HG02642 (cell line): ENCODE measurements at regions not wholly inside any gene's neighbourhood (a gene's known extent, or its start where the extent isn't known, plus 50 kb on each side); places are given as distances from the start of the nearest gene placed in this dataset.
"Not testable (repeated sequence)": the region's sequence is repeated elsewhere in the genome, so short reads cannot be mapped to it uniquely, and the experiment has no call there.

Experiments used
- ATAC-seq: cut with Tn5 transposase; IDR thresholded peaks from one replicate; pipeline ENCODE4 v1.9.1; 2021; ENCODE audit warnings: mild to moderate bottlenecking; ENCODE audit not compliant: unreplicated experiment, poor library complexity

DNA sequence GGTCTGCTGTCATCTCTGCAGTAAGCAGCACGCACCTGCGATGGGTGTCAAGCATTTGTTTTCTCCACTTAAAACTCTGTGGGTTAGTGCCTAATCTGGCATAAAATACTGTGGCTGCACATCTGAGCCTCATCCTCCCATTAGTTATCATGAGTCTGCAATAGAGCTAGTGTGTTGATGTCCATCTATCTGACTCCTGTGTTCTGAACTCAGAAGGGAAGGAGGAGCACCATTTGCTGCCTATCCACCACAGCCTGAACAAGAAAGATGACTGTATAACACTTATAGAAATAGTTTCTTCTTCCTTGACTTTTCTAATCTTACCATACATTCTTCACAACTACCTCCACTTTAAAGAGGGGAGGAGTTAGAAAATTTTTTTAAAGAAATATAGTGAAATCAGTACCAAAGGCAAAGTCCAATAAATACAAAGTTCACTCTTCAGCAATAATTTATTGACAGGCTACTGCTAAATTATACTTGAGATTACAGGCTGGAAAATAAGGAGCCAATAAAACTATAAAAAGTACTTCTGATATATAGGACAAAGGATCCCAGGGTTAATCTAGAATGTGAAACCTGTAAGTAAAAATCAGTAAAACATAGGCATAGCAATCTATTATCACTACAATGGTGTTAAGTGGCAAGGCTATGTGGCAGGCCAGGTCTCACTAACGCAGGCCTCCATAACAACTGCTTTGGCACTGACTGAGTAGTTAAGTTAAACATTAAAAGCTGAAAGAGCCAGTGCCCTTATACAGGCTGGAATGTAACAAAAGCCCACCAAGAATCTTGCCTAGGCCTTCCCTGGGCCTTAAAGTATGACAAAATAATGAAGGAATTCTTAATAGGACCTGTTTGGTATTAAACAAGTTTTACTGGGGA is 70.2 kb downstream of the LGALS9C start:
- not testable (repeated sequence) for ATAC-seq

DNA sequence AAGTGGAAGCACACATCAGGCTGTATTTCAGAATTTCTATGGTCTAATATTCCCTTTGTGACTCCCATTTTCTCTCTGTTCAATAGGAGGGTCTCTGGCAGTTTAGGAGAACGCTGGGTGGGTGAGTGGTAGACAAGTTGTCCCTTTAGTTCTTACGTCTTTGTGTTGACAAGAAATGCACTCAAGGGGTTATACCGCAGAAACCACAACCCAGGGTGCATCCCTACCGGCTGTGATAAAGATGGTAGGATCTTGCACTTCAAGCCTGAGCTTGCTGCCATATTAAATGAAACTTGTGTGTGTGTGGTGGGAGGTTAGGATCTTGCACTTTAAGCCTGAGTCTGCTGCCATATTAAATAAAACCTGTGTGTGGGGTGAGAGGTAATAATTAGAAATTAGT is 80.5 kb downstream of the LGALS9C start:
- not testable (repeated sequence) for ATAC-seq

DNA sequence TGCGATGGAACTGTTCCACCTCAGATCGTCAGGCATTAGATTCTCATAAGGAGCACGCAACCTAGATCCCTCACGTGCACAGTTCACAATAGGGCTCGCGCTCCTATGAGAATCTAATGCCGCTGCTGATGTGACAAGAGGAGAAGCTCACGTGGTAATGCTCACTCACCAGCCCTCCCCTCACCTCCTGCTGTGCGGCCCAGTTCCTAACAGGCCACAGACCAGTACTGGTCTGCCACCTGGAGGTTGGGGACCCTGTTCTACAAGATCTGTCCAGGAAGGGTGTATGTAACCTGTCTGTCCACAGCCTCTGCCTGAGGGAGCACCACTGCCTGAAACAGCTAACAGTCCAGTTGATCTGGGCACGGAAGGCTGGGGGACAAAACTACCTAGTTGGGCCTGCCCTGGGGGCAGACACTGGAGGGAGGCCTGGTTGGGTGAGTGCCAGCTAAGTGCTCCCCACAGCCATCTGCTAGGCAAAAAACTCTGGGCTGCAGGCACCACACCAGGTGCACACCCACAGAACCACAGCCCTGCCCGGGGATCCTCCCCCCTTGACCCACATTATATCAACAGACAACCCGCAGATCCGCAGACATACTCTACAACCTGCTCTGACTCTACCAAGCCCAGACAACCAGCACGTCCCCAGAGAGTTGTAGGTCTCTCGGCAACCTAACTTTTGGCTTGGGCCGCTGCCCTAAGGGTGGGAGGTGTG is 80.7 kb downstream of the TBC1D28 start:
- ATAC-seq, result peak; percentile 80

DNA sequence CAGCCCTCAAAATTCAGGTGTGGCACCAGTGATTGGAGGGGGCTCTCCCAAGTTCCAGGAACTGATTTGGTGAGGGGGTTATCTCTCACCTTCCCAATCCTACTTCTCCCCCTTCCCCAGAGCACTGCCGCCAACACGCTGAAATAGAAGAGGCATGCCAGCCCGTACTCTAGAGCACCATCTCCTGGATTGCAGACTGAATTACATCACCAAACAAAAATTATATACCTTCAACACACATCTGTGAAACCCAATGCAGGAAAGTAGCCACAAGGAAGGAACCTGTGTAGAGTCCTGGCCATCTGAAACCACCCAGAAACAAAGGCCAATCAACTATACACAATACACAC is 80.1 kb downstream of the TBC1D28 start:
- peak; percentile 47 for ATAC-seq

- ATAC-seq, result not testable (repeated sequence)
These were observed 75.8 kb downstream of the TBC1D28 start for GRCh38 chr17:18568108-18568995.

DNA sequence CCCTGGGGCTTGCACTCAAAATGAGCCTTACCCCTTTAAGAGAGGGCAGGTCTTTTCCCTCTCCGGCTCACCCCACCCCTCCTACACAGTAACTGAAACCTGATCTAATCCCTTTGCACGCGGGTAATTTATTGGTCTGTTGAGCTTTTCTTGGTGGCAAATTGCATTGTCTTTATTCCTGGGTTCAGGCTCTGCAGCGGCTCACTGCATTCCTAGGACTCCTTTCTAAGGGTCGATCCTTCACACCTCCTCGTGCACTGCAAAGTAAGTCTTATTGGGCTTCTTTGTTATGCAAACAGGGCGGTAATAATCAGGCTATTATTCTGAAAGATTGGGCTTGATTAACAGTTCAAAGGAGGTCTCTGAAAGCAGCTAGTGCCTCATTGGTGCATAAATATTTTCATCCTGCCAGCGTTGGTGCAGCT is 74.7 kb downstream of the TBC1D28 start:
- ATAC-seq, result not testable (repeated sequence)

GRCh38 chr17:18572536-18572935 is 71.7 kb downstream of the TBC1D28 start:
- not testable (repeated sequence) for ATAC-seq

- ATAC-seq, result not testable (repeated sequence)
These were observed 70.1 kb downstream of the TBC1D28 start for GRCh38 chr17:18574137-18574536.
